H1 (cell line): ENCODE measurements at regions not wholly inside any gene's neighbourhood (a gene's known extent, or its start where the extent isn't known, plus 50 kb on each side); places are given as distances from the start of the nearest gene placed in this dataset.

Experiments used
- CTCF ChIA-PET: fragments of 300-600 bp; sonication (Branson Sonifier 250); formaldehyde crosslinking; loops from one replicate; lab custom pipeline; 2021; ENCODE audit not compliant: partially characterized antibody; lab: Charles Lee
- POLR2A ChIA-PET: fragments of 300-600 bp; sonication (Branson Sonifier 250); formaldehyde crosslinking; loops from one replicate; lab custom pipeline; 2021; ENCODE audit warnings: inconsistent platforms; ENCODE audit not compliant: partially characterized antibody; lab: Charles Lee
- DNase-seq, 2 experiments: peaks; one replicate each; pipeline versions ENCODE4 v3.0.0 to v3.0.0-alpha.2; 2010 to 2022; ENCODE audit warnings: low spot score in 2 of 2, low read depth in 1 of 2, mixed read lengths in 1 of 2
- FAIRE-seq: peaks from 2 replicates; lab custom pipeline; 2011; peaks lifted over from hg19 to GRCh38; lab: Jason Lieb, UNC
- H2AFZ ChIP-seq: 2 replicates; pipeline ENCODE4 v1.8.1; 2012; ENCODE audit warnings: low read length, inconsistent platforms
- H2AK5ac ChIP-seq: 2 replicates; pipeline ENCODE4 v1.6.1; 2013; ENCODE audit warnings: low read depth, low read length
- H2BK120ac ChIP-seq: replicated peaks from 2 replicates; pipeline ENCODE3; 2013; ENCODE audit warnings: low read depth, low read length, inconsistent platforms
- H2BK12ac ChIP-seq: 2 replicates; pipeline ENCODE4 v1.6.1; 2013; ENCODE audit warnings: low read depth, low read length
- H2BK15ac ChIP-seq: 2 replicates; pipeline ENCODE4 v1.6.1; 2013; ENCODE audit warnings: low read length
- H2BK20ac ChIP-seq: 2 replicates; pipeline ENCODE4 v1.6.1; 2013; ENCODE audit warnings: low read length
- H2BK5ac ChIP-seq: 2 replicates; pipeline ENCODE4 v1.6.1; 2013; ENCODE audit warnings: low read depth, low read length
- H3K14ac ChIP-seq: 2 replicates; pipeline ENCODE4 v1.6.1; 2013; ENCODE audit warnings: inconsistent platforms; ENCODE audit not compliant: insufficient read length
- H3K18ac ChIP-seq: 2 replicates; pipeline ENCODE4 v1.6.1; 2013; ENCODE audit warnings: low read length; ENCODE audit errors: extremely low read depth
- H3K23ac ChIP-seq: 2 replicates; pipeline ENCODE4 v1.6.1; 2013; ENCODE audit warnings: inconsistent platforms; ENCODE audit not compliant: insufficient read length
- H3K23me2 ChIP-seq: 2 replicates; pipeline ENCODE4 v1.6.1; 2013; ENCODE audit warnings: low read depth, low read length
- H3K27ac ChIP-seq: 2 replicates; pipeline ENCODE4 v1.6.1; 2011; ENCODE audit warnings: low read depth, low read length, inconsistent platforms
- H3K27me3 ChIP-seq, 4 experiments: replicated peaks in 1 of 4; 1 replicate in 1 of 4; 2 replicates in 3 of 4; pipeline versions ENCODE4 v1.6.1 to v1.8.1; 2011 to 2013; ENCODE audit warnings: low read length in 3 of 4, mild to moderate bottlenecking in 3 of 4, inconsistent platforms in 2 of 4, mixed read lengths in 2 of 4, moderate library complexity in 1 of 4; ENCODE audit not compliant: control insufficient read depth in 3 of 4, insufficient read depth in 3 of 4; ENCODE audit errors: extremely low read depth in 1 of 4
- H3K36me3 ChIP-seq, 4 experiments: 2 replicates each; pipeline versions ENCODE4 v1.6.1 to v1.8.1; 2011 to 2013; ENCODE audit warnings: mild to moderate bottlenecking in 4 of 4, low read length in 3 of 4, moderate library complexity in 2 of 4, control low read depth in 1 of 4, inconsistent platforms in 1 of 4; ENCODE audit not compliant: insufficient read depth in 4 of 4, control insufficient read depth in 2 of 4
- H3K4ac ChIP-seq: replicated peaks from 2 replicates; pipeline ENCODE3; 2013; ENCODE audit warnings: low read length, low read depth, mixed read lengths, inconsistent platforms; ENCODE audit not compliant: insufficient read length
- H3K4me1 ChIP-seq, 4 experiments: replicated peaks in 1 of 4; 1 replicate in 1 of 4; 2 replicates in 3 of 4; pipeline versions ENCODE4 v1.6.1 to v1.8.1; 2011 to 2013; ENCODE audit warnings: low read length in 3 of 4, inconsistent platforms in 2 of 4, mixed read lengths in 1 of 4; ENCODE audit not compliant: insufficient read depth in 4 of 4, control insufficient read depth in 3 of 4
- H3K4me2 ChIP-seq, 2 experiments: 2 replicates each; pipeline versions ENCODE4 v1.6.1 to v1.8.1; 2011 to 2013; ENCODE audit warnings: low read depth in 2 of 2, low read length in 2 of 2, control low read depth in 1 of 2, inconsistent platforms in 1 of 2, mild to moderate bottlenecking in 1 of 2; ENCODE audit not compliant: insufficient read depth in 1 of 2
- H3K4me3 ChIP-seq, 4 experiments: fragments of 200-600, 300-600 bp in 1 of 4; sonication (generic), shearing (Covaris generic), sonication (Bioruptor Twin) in 1 of 4; 2 replicates each; pipeline versions ENCODE4 v1.5.1 to v1.8.1; 2011 to 2016; ENCODE audit warnings: low read length in 4 of 4, low read depth in 3 of 4, control low read depth in 2 of 4, inconsistent platforms in 2 of 4, mild to moderate bottlenecking in 2 of 4, mixed read lengths in 1 of 4, moderate library complexity in 1 of 4; ENCODE audit not compliant: insufficient read depth in 2 of 4; ENCODE audit errors: extremely low read depth in 1 of 4
- H3K56ac ChIP-seq: replicated peaks from 2 replicates; pipeline ENCODE3; 2013; ENCODE audit warnings: low read depth, mild to moderate bottlenecking, mixed read lengths, low read length, inconsistent platforms; ENCODE audit not compliant: insufficient read length
- H3K79me1 ChIP-seq: 2 replicates; pipeline ENCODE4 v1.6.1; 2013; ENCODE audit warnings: low read depth, low read length, control low read depth
- H3K79me2 ChIP-seq, 2 experiments: 2 replicates each; pipeline versions ENCODE4 v1.6.1 to v1.8.1; 2012 to 2013; ENCODE audit warnings: low read length in 2 of 2, mild to moderate bottlenecking in 2 of 2, inconsistent platforms in 1 of 2; ENCODE audit not compliant: insufficient read depth in 2 of 2, control insufficient read depth in 1 of 2
- H3K9ac ChIP-seq, 4 experiments: replicated peaks in 1 of 4; 1 replicate in 1 of 4; 2 replicates in 3 of 4; pipeline versions ENCODE4 v1.6.1 to v1.8.1; 2011 to 2013; ENCODE audit warnings: low read depth in 3 of 4, low read length in 3 of 4, control low read depth in 2 of 4, mild to moderate bottlenecking in 2 of 4, moderate library complexity in 2 of 4, inconsistent platforms in 1 of 4; ENCODE audit errors: extremely low read depth in 1 of 4
- H3K9me3 ChIP-seq, 2 experiments: 2 replicates each; pipeline versions ENCODE4 v1.6.1 to v1.8.1; 2012 to 2013; ENCODE audit warnings: mild to moderate bottlenecking in 2 of 2, moderate library complexity in 2 of 2, control low read depth in 1 of 2, inconsistent platforms in 1 of 2, low read depth in 1 of 2, low read length in 1 of 2, mixed read lengths in 1 of 2; ENCODE audit not compliant: insufficient read depth in 2 of 2
- H4K20me1 ChIP-seq, 2 experiments: replicated peaks in 1 of 2; 2 replicates each; pipeline versions ENCODE3 to v1.8.1; 2011 to 2013; ENCODE audit warnings: inconsistent platforms in 2 of 2, low read length in 2 of 2, mild to moderate bottlenecking in 1 of 2; ENCODE audit not compliant: insufficient read depth in 2 of 2, control insufficient read depth in 1 of 2
- H4K5ac ChIP-seq: 2 replicates; pipeline ENCODE4 v1.6.1; 2013; ENCODE audit warnings: low read length, low read depth, mixed read lengths, inconsistent platforms; ENCODE audit not compliant: insufficient read length
- H4K8ac ChIP-seq: 2 replicates; pipeline ENCODE4 v1.8.0; 2013; ENCODE audit warnings: mild to moderate bottlenecking, moderate library complexity, low read length, inconsistent platforms; ENCODE audit not compliant: insufficient read depth; ENCODE audit errors: extremely low read depth
- H4K91ac ChIP-seq: replicated peaks from 2 replicates; pipeline ENCODE3; 2013; ENCODE audit warnings: low read length, mixed read lengths, inconsistent platforms; ENCODE audit not compliant: insufficient read length
- WGBS, 2 experiments: shearing (Covaris generic) in 1 of 2; methylation state at CpG; one replicate each; pipeline versions ENCODE4 v1.1.6 to v1.1.7; 2013 to 2015; ENCODE audit warnings: low lambda C conversion rate in 2 of 2, mixed read lengths in 2 of 2, inconsistent platforms in 1 of 2, low coverage in 1 of 2, missing lambda C conversion rate in 1 of 2; ENCODE audit not compliant: insufficient replicate concordance in 2 of 2, insufficient coverage in 1 of 2, insufficient read length in 1 of 2; ENCODE audit errors: extremely low coverage in 1 of 2, missing lambda C conversion rate in 1 of 2; 5-methylcytosine and 5-hydroxymethylcytosine counted together
- TF ChIP-seq, protein P1 (sequence below), 3 experiments: IDR thresholded peaks; 1 replicate in 2 of 3; 2 replicates in 1 of 3; pipeline versions ENCODE4 v1.5.1 to v1.6.1; 2011; ENCODE audit warnings: low read length in 3 of 3, mild to moderate bottlenecking in 3 of 3, inconsistent platforms in 2 of 3, low read depth in 1 of 3, moderate library complexity in 1 of 3; ENCODE audit not compliant: insufficient read depth in 1 of 3; ENCODE audit errors: control extremely low read depth in 1 of 3

DNA sequence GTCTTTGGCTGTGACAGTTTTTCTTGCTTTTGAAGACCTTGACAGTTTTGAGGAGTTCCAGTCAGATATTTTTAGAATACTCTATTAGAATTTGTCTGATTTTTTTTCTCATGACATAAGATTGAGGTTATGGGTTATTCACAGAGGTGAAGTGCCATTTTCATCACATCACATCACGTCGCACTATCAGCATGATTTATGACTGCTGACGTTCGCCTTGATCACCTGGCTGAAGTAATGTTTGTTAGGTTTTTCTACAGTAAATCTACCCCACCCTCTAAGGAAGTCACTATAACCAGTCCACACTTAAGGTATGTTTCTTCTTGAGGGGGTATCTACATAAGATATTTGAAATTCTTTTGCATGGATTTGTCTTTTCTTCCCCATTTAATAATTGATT is 169.7 kb downstream of the NDFIP2 start:
- Histone ChIP-seq H3K18ac (no peak overlapping the region), H4K5ac (no peak overlapping the region), H3K23me2 (no peaks in the 10 kb centered on the region), H3K79me1 (no peaks in the 10 kb centered on the region), H2BK5ac (no peak overlapping the region), H4K91ac (no peak overlapping the region), H2AK5ac (no peak overlapping the region), H3K79me2 (no peaks in the 10 kb centered on the region), H3K4me1 (no peaks in the 10 kb centered on the region), H2BK12ac (no peak overlapping the region), H3K4me3 (no peak overlapping the region), H3K27ac (no peak overlapping the region), H2BK15ac (no peak overlapping the region), H3K14ac (no peak overlapping the region), H4K8ac (no peak overlapping the region), H3K9ac (no peak overlapping the region), H3K4ac (no peak overlapping the region), H4K20me1 (no peaks in the 10 kb centered on the region), H3K4me2 (no peak overlapping the region), H3K36me3 (no peaks in the 10 kb centered on the region), H3K56ac (no peak overlapping the region), H2BK20ac (no peak overlapping the region), H2BK120ac (no peak overlapping the region), H2AFZ (no peak overlapping the region), H3K23ac (no peak overlapping the region), H3K9me3 (no peaks in the 10 kb centered on the region), H3K27me3 (no peaks in the 10 kb centered on the region)
- POLR2A ChIA-PET = no interaction called here
- DNase-seq = no peak
- FAIRE-seq = no peak
- 88% methylated on average over 4 of the region's 4 CpGs; no CpG with 5 or more reads in 1 of the 2 experiments for WGBS, 2 experiments
- CTCF ChIA-PET = no interaction called here
- TF ChIP-seq, protein P1, sequence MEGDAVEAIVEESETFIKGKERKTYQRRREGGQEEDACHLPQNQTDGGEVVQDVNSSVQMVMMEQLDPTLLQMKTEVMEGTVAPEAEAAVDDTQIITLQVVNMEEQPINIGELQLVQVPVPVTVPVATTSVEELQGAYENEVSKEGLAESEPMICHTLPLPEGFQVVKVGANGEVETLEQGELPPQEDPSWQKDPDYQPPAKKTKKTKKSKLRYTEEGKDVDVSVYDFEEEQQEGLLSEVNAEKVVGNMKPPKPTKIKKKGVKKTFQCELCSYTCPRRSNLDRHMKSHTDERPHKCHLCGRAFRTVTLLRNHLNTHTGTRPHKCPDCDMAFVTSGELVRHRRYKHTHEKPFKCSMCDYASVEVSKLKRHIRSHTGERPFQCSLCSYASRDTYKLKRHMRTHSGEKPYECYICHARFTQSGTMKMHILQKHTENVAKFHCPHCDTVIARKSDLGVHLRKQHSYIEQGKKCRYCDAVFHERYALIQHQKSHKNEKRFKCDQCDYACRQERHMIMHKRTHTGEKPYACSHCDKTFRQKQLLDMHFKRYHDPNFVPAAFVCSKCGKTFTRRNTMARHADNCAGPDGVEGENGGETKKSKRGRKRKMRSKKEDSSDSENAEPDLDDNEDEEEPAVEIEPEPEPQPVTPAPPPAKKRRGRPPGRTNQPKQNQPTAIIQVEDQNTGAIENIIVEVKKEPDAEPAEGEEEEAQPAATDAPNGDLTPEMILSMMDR (IDR thresholded peaks at IDR 0.05; ENCODE audit: control extremely low read depth in 1 of 3, insufficient read depth in 1 of 3, low read depth in 1 of 3, low read length in 3 of 3) = no peak
